NCI-H1105 treated with DMSO at 0.1 percent for 48 hours (cell line): ENCODE measurements at regions not wholly inside any gene's neighbourhood (a gene's known extent, or its start where the extent isn't known, plus 50 kb on each side); places are given as distances from the start of the nearest gene placed in this dataset.
A peak's percentile ranks its signal among the peaks of the same experiment; 100 is the strongest.
"Not testable (repeated sequence)": the region's sequence is repeated elsewhere in the genome, so short reads cannot be mapped to it uniquely, and the experiment has no call there.

ENCODE experiments used
- DNase-seq: peaks from one replicate; lab custom pipeline; 2025; lab: John Stamatoyannopoulos, UW

- no peak for DNase-seq
These were observed 380.2 kb downstream of the CDH10 start for GRCh38 chr5:24264547-24264946.

- no peak for DNase-seq
These were observed 379.5 kb downstream of the CDH10 start for GRCh38 chr5:24265306-24265705.

GRCh38 chr5:24268482-24269056 is 376.2 kb downstream of the CDH10 start:
- no peak for DNase-seq

- not testable (repeated sequence) for DNase-seq
These were observed 373.1 kb downstream of the CDH10 start for GRCh38 chr5:24271702-24272118.

- no peak for DNase-seq
These were observed 372.0 kb downstream of the CDH10 start for GRCh38 chr5:24272741-24273140.

GRCh38 chr5:24280215-24280614 is 364.6 kb downstream of the CDH10 start:
- no peak for DNase-seq

- no peak for DNase-seq
These were observed 363.0 kb downstream of the CDH10 start for GRCh38 chr5:24281818-24282217.

- DNase-seq: no peak
These were observed 355.0 kb downstream of the CDH10 start for GRCh38 chr5:24289582-24290335.

- no peak for DNase-seq
These were observed 354.2 kb downstream of the CDH10 start for GRCh38 chr5:24290536-24290935.

GRCh38 chr5:24291916-24292315 is 352.9 kb downstream of the CDH10 start:
- no peak for DNase-seq

- no peak for DNase-seq
These were observed 350.4 kb downstream of the CDH10 start for GRCh38 chr5:24294333-24294732.

GRCh38 chr5:24314106-24314505 is 330.7 kb downstream of the CDH10 start:
- no peak for DNase-seq

- DNase-seq: no peak
These were observed 324.1 kb downstream of the CDH10 start for GRCh38 chr5:24320643-24321042.

GRCh38 chr5:24325306-24325832 is 319.4 kb downstream of the CDH10 start:
- no peak for DNase-seq

- no peak for DNase-seq
These were observed 313.2 kb downstream of the CDH10 start for GRCh38 chr5:24331531-24331930.

GRCh38 chr5:24347158-24347557 is 297.6 kb downstream of the CDH10 start:
- DNase-seq: no peak

- no peak for DNase-seq
These were observed 293.5 kb downstream of the CDH10 start for GRCh38 chr5:24351285-24351684.

GRCh38 chr5:24353016-24353415 is 291.8 kb downstream of the CDH10 start:
- DNase-seq: no peak

- no peak for DNase-seq
These were observed 291.2 kb downstream of the CDH10 start for GRCh38 chr5:24353611-24354010.

- peak; percentile 92 for DNase-seq
These were observed 280.8 kb downstream of the CDH10 start for GRCh38 chr5:24363789-24364481.

- peak; percentile 49 for DNase-seq
These were observed 280.1 kb downstream of the CDH10 start for GRCh38 chr5:24364711-24365110.

GRCh38 chr5:24365406-24365805 is 279.4 kb downstream of the CDH10 start:
- no peak for DNase-seq

GRCh38 chr5:24367216-24367615 is 277.6 kb downstream of the CDH10 start:
- no peak for DNase-seq
